GM18505 (cell line): ENCODE measurements at regions not wholly inside any gene's neighbourhood (a gene's known extent, or its start where the extent isn't known, plus 50 kb on each side); places are given as distances from the start of the nearest gene placed in this dataset.
"Not testable (repeated sequence)": the region's sequence is repeated elsewhere in the genome, so short reads cannot be mapped to it uniquely, and the experiment has no call there.

Experiments
- ATAC-seq: cut with Tn5 transposase; IDR thresholded peaks from one replicate; pipeline ENCODE4 v1.9.1; 2021; ENCODE audit not compliant: unreplicated experiment
- POLR2A ChIP-seq: IDR thresholded peaks from 4 replicates; pipeline ENCODE4 v1.6.1; 2011; ENCODE audit warnings: borderline replicate concordance; ENCODE audit not compliant: insufficient read depth, insufficient read length; ENCODE audit errors: extremely low read depth

GRCh38 chr2:52264488-52264887, 1232.6 kb upstream of the NRXN1 start:
- ATAC-seq = no peak
- no peak for TF ChIP-seq POLR2A

GRCh38 chr2:52260904-52261303, 1229.0 kb upstream of the NRXN1 start:
- ATAC-seq = no peak
- no peak for TF ChIP-seq POLR2A

- not testable (repeated sequence) for ATAC-seq
These were observed 1227.0 kb upstream of the NRXN1 start for GRCh38 chr2:52258967-52259366.

GRCh38 chr2:52258038-52258437, 1226.1 kb upstream of the NRXN1 start:
- no peak for ATAC-seq
- TF ChIP-seq POLR2A = no peak

- no peak for TF ChIP-seq POLR2A
- ATAC-seq = no peak
These were observed 1221.6 kb upstream of the NRXN1 start for GRCh38 chr2:52253416-52253980.

GRCh38 chr2:52238782-52239181, 1206.8 kb upstream of the NRXN1 start:
- no peak for ATAC-seq
- no peak for TF ChIP-seq POLR2A

- TF ChIP-seq POLR2A = no peak
- ATAC-seq = no peak
These were observed 1190.2 kb upstream of the NRXN1 start for GRCh38 chr2:52222128-52222527.

- no peak for TF ChIP-seq POLR2A
- no peak for ATAC-seq
These were observed 1188.5 kb upstream of the NRXN1 start for GRCh38 chr2:52220393-52220792.

GRCh38 chr2:52210611-52211010, 1178.7 kb upstream of the NRXN1 start:
- ATAC-seq = no peak
- no peak for TF ChIP-seq POLR2A

- no peak for ATAC-seq
- TF ChIP-seq POLR2A = no peak
These were observed 1178.2 kb upstream of the NRXN1 start for GRCh38 chr2:52210161-52210560.

- TF ChIP-seq POLR2A = no peak
- ATAC-seq = no peak
These were observed 1162.4 kb upstream of the NRXN1 start for GRCh38 chr2:52194342-52194741.

- TF ChIP-seq POLR2A = no peak
- ATAC-seq = no peak
These were observed 1161.9 kb upstream of the NRXN1 start for GRCh38 chr2:52193804-52194203.

GRCh38 chr2:52192656-52193055, 1160.7 kb upstream of the NRXN1 start:
- TF ChIP-seq POLR2A = no peak
- no peak for ATAC-seq

- no peak for TF ChIP-seq POLR2A
- no peak for ATAC-seq
These were observed 1149.1 kb upstream of the NRXN1 start for GRCh38 chr2:52181080-52181479.

GRCh38 chr2:52178845-52179244, 1146.9 kb upstream of the NRXN1 start:
- TF ChIP-seq POLR2A = no peak
- ATAC-seq = no peak
